CD4-positive, alpha-beta T cell treated with Interleukin-4 for 1 hour (primary cell): ENCODE measurements at regions not wholly inside any gene's neighbourhood (a gene's known extent, or its start where the extent isn't known, plus 50 kb on each side); places are given as distances from the start of the nearest gene placed in this dataset.
"Not testable (repeated sequence)": the region's sequence is repeated elsewhere in the genome, so short reads cannot be mapped to it uniquely, and the experiment has no call there.

Experiments used
- DNase-seq, 2 donors: peaks; one replicate each; pipeline ENCODE4 v3.0.0-alpha.2; 2020 to 2022

DNA sequence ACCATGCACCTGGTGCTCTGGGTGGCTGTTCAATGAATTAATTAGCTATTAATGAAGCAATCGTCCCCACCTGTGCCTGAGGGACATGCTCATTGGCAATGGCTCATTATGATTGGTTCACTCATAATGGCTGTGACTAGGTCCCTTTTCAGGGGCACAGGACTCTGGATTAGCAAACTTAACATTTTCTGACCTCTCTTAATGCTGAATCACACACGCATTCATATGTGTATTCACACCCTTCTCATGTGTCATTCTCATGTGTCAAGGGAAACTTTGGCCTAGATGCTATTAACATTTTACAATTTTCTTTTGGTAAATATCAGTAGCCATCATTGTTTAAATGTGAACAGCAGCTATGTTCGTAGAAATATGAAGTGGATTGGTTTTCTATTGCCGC lies 98.9 kb upstream of the PMAIP1 start:
- DNase-seq, result no peak

DNA sequence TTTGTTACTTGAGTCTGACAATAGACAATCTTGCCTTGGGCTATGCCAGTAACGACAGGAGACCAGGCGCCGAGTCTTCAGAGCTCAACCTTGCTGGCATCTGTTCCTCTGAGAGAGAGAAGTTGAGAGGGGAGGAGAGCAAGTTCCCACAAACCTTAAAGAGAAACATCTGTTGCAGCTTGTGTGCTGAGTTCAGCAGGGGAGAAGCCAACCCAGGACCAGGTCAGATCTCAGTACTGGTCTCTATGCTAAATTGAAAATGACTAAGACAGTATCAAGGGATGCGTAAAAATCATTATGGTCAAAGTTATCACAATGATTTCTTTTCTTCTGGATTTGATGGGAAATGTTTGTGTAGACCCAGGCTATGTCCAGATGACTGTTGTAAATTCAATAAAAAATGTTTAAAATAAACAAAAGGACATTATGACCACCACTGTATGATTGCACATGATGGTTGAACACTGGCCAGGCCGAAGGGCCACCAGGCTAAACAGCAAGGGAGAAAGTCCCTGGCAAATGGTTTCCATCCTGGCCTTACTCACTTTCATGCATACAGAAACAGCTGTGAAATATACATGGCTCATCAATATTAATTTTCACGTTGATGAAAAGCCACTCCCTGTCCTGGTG lies 100.3 kb upstream of the PMAIP1 start:
- no peak for DNase-seq

DNA sequence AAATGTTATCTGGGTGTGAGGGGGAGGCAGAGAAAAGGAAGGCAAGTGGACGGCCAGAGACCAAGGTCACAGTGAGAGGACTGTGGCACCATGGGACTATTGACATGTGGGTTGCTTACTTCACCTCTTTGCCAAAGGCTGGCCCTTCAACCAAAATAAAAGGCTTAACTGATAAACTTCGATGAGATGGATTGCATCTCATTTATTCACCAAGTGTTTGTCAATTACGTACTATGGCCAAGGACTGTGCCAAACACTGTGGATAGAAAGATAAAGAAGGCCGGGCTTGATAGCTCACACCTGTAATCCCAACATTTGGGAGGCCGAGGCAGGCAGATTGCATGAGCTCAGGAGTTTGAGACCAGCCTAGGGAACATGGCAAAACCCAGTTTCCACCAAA lies 98.7 kb upstream of the CCBE1 start:
- DNase-seq, result no peak

DNA sequence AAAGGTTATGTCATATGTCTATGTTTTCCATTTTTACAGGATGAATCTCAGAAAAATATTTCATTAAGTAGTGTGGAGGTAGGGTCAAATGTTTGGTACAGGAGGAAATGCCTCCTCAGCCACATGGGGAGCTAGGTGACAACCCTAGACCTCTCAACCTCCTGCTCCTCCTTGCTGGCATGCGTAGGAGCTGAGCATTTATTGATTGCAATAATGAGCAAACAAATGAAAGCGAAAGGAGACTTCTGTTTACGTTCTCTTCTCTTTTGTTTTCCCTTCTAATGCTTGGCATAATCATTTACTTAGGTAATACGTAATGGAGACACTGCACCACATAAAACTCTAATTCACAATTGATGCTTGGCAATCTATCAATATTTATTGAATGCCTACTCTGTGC lies 95.1 kb upstream of the CCBE1 start:
- no peak for DNase-seq

DNA sequence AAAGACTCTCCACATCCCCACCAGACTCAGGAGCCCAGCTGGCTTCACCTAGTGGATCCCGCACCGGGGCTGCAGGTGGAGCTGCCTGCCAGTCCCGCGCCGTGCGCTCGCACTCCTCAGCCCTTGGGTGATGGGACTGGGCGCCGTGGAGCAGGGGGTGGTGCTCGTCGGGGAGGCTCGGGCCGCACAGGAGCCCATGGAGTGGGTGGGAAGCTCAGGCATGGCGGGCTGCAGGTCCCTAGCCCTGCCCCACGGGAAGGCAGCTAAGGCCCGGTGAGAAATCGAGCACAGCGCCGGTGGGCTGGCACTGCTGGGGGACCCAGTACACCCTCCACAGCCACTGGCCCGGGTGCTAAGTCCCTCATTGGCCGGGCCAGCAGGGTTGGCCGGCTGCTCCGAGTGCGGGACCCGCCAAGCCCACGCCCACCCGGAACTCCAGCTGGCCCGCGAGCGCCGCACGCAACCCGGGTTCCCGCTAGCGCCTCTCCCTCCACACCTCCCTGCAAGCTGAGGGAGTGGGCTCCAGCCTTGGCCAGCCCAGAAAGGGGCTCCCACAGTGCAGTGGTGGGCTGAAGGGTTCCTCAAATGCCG lies 93.2 kb upstream of the CCBE1 start:
- not testable (repeated sequence) for DNase-seq

DNA sequence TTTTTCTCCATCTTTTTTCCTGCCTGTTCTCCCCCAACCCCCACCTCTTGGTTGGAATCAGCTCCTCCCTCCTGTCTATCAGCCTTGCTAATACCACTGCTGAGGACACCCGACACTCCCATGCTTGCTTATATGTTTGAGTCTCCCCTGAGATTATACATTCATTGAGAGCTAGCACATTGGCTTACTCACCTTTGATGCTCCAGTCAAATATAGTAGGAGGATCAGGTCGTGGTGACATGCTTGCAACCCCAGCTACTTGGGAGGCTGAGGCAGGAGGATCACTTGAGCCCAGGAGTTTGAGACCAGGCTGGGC lies 91.5 kb upstream of the CCBE1 start:
- DNase-seq, result no peak

DNA sequence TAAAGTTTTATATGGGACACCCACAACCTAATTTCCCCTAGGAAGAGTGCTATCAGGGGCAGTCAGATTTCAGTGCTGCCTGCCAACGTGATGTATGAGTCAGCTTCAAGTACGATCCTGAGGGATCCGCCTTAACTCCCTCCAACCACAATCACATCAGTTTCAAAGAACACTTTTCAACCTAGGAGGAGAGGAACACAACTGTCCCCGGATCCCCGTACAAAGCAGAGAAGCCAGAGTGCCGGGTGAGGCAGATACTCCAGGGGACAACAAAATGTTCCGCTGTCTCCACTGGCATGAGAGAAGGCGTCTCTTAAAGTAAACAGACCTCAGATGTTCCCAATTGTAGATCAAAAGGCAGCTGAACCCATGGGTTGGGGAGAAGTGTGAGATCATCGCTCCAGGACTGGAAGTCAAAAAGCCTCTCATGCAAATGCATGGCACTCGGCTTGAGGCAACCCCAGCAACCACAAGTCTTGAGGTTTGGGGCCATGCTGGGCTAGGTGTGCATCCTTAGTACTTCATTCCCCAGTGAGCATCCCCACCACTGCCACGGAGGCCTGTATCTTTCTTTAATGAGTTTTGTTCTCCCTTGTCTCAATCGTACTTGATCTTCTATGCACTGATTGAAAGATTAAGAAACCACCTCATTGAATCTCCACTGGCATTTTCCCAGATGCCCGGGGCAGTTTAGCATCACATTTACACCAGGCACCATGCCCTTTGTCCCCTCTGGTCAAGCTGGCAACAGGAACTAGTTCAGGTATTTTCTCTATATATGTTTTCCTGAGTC lies 91.0 kb upstream of the CCBE1 start:
- no peak for DNase-seq

DNA sequence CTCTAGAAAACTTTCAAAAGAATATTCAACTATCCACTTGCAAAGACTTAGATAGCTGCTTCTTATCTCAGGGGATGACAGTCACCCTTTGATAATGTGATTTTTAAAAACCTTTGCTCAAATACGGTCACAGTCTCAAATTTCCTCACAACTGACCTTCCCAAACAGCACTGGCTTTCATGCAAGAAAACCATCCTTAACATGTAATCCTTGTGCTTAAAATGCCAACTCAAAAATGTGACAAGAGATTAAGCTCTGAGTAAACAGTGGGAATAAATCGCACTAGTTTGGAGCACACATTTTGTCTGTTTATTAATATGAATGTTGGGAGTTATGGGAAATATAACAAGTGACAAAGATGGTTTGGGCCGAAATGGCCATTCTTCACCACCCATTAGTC lies 87.5 kb upstream of the CCBE1 start:
- DNase-seq, result no peak

DNA sequence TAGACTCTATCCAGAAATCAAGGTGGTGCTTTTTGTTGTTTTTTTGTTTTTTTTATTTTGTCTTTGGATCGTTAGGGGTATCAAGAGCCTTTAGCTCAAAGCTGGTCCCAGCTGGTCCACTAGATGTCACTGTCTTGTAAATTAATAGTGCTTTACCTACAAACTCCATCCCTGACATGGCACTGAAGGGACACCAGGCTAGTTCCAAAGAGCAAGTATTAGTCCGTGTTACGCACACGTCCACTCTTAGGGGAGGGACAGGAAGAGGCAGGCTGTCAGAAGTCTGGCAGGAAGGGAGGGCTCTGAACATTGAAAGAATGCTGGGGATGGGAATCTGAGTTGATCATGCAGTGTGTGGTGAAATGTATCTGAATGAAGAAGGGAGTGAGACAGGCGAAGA lies 85.9 kb upstream of the CCBE1 start:
- DNase-seq, result no peak

DNA sequence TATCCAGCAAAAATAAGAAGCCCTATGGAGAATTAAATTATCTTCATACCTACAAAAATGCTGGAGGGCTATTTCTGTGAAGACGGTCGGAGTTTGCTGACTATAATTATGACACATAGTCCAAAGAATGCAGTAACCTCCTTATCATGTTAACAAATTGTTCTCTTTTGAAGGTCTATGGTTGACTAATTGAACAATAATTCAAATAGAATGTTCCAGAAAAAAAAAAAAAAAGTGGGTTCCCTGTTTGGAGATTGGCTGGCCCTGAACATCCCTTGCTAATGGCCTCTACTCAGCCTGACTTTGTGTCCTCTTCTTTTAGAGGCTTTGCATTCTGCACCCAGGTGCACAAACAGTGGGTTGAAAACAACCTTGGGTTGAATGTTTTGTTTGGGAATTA lies 82.8 kb upstream of the CCBE1 start:
- DNase-seq, result no peak

DNA sequence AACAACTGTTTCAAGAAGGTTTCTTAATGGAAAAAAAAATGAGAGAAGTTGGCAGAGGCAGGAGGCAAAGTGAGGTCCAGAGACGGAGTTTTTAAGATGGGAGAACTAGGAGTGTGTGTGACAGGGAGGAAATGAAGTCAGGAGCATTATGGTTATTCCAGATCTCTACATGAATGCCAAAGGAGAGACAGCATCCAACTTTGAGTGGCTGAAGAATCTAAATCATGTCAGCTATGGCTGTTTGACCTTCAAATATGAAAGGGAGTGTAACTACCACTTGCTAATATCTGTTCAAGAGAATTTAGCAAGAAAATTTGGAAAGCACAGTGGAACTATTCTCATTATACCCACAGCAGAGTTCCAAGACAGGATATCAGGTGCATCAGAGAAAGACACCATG lies 81.2 kb upstream of the CCBE1 start:
- DNase-seq, result no peak

DNA sequence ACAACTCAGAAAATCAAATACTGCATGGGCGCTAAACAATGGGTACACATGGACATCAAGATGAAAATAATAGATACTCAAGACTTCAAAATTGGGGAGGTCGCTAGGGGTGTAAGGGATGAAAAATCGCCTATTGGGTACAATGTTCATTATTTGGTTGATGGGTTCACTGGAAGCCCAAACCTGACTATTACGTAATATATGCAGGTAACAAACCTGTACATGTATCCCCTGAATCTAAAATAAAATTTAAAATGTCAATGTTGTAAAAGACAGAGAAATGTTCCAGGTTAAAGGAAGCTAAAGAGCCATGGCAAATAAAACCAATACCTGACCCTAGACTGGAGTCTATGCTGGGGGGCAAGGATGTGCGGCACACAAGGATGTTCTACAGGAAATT lies 80.4 kb upstream of the CCBE1 start:
- no peak for DNase-seq

DNA sequence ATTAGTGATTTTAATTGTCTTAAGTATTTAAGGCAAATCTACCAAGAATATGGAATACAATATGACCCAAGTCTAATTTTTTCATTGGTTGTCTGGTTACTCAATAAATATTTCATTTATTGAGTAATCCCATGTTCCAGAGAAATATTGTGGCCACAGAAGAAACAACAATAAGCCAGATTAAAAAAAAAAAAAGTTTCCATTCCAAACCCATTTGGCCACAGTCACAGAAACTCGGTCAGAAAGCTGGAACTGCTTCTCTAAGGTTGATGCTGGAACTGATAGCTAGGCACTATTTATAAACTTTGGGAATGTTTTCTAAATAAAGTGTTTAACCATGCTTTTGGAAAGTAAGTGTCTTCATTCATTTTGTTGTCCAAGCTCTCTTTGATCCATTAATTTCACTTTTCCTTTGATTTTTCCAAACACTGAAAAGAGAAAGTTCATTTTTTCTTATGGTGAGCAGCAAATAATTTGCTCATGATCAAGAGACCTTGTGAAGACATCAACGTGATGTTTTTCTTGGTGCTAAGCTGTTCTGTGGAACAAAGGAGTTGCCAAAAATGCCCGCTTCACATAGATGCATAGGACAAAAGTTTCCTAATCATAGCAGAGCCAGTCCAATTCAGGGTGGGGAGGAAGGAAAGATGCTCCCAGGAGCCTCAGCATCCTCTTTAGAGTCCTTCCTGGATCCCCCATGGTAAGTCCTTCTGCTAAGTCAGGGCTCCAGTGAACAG lies 72.1 kb upstream of the CCBE1 start:
- DNase-seq, result no peak

DNA sequence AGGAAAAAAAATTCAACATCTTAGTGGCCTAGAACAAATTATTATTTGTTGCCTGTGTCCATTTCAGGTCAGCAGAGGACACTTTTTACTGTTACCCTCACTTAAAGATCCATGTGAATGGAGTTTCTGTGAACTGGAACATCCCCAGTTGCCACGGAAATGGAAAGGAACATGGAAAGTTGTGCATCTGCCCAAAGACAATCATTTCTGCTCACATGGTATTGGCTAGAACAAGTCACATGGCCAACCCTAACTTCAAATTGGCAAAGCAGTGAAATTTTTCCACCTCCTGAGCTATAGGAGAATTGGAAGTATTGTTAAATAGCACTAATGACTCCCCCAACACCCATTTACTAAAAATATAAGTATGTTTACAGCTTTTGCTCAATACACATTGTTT lies 71.2 kb upstream of the CCBE1 start:
- no peak for DNase-seq

DNA sequence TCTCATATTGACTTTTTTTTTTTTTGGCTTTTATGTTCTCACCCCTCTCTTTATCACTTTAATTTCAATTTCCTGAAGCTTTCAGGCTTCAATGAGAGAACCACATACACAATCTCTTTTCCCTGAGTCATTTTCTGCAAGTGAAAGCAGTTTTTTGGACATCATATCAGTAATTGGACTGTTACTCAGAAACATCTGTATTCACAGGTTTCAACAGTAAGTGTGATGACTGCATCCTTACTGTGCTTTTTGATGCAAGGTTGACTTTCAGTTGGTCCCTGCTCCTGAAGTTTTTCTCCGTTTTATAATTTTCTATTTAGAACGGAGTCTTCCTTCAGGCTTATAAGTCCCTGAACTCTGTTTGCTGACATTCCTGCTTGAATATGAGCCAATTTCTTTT lies 70.5 kb upstream of the CCBE1 start:
- no peak for DNase-seq

DNA sequence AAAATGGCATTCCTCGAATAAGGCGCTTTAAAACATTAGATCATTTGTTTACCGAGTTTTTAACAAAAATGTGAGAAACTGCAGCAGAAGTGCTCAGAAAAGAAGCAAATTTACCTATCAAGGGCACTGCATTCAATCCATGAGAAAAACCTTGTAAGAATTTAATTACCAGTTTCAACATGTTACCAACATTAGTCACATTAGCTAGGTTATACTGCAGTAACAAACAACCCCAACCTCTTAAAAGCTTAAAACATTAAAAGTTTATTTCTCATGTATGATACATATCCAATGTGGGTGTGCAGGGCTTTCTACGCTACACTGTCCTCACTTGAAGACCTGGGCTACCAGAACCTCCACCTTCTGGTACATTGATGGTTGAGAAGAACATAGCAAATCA lies 68.1 kb upstream of the CCBE1 start:
- no peak for DNase-seq

DNA sequence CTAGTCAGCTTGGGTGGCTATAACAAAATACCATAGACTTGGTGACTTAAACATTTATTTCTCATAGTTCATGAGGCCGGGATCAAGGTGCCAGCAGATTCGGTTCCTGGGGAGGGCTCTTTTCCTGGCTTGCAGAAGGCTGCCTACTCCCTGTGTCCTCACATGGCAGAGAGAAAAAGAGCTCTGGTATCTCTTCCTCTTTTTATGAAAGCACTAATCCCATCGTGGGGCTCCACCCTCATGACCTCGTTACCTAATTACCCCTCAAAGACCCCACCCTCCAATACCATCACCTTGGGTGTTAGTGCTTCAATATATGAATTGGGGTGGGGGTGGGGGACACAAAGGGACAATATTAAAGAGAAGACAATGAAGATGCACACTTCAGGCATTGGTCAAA lies 67.1 kb upstream of the CCBE1 start:
- no peak for DNase-seq

DNA sequence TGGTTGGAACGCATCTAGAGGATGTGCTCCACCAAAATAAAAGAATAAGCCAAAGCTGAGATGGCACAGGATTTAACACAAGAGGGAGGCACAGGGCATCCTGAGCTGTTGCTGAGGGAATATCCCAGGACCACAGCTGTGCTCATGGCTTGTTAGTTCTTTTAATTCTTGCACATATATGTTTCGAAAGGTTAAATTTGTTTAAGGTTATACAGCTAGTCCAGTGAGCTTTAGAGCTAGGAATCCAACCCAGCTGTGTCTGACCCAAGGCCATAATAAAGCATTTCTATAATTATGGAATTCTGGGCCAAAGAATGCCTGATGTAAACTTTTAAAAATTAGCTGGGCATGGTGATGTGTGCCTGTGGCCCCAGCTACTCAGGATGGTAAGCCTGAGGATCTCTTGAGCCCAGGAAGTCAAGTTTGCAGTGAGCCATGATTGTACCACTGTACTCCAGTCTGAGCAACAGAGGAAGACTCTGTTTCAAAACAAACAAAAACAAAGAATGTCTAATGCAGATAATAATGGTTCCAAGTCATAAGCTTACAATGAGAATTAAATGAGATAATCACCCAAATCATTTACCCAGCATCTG lies 66.4 kb upstream of the CCBE1 start:
- DNase-seq, result no peak

DNA sequence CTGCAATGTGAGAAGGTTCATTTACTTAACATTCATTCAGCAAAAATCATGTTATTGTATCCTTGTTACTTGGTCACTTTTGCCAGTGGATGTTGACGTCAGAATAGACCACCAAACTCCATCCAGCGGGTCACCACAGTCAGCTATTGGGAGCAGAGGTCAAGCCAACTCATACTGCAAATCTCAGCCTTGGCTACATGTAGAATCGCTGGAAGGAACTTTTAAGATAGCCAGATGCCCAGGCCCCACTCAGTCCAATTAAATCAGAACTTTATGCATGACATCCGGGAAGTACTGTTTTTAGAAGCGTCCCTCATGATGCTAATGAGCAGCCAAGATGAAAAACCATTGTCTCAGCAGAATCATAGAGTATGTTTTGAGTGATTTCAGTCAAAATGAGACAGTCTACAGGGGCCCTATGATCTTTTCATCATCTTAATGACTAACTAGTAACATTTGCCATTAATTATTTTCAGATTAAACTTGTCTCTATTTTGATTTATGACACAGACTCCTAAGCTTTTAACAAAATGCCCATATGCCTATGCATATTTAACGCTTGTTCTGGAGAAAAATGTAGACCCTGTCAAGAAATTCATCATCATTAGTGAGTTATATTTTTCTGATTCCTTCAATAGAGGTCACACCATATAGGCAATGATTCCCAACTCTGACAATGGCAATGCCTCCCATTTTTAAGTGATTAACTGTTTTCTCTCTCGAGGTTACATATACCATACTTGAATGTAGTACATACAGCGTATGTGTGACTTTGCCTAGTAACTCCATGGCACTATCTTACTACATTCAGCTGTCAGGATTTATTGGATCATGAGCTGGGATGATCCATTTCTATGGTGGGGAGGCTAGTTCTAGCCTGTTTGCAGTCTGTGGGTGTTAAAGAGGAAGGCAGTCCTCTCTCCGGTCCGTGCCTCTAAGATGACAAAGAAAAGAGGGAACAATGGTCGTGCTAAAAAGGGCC lies 63.7 kb upstream of the CCBE1 start:
- no peak for DNase-seq

DNA sequence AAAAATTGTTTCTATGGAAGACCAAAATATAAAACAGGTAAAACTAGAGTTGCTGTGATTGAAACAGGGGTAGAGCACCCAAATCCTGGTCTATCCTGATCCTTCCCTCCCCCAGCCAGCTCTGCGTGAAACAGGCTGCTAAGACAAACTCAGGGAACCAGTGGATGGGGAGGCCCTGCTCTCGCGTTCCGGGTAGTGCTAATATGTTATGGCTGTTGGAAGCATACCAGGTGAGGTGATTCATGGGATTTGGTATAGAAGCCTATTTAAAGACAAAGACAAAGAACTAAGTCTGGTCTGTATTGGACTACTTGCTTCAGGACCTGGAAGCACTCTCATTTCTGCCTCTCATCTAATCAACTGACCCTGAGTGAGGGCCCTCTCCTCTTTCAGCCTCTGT lies 63.0 kb upstream of the CCBE1 start:
- no peak for DNase-seq

DNA sequence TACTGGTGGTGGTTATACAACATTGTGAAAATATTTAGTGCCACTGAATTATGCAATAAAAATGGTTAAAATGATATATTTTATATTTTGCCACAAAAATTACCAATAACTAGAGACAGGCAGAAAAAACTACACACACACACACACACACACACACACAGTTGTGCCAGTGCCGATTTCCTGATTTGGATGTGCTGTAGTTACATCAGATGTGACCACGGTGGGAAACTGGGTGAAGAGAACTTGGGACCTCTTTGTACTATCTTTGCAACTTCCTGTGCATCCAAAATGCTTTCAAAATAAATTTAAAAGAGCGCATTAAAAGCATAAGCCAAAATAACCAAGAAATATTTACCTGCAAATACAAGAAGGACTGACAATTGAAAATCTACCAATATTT lies 61.6 kb upstream of the CCBE1 start:
- no peak for DNase-seq

DNA sequence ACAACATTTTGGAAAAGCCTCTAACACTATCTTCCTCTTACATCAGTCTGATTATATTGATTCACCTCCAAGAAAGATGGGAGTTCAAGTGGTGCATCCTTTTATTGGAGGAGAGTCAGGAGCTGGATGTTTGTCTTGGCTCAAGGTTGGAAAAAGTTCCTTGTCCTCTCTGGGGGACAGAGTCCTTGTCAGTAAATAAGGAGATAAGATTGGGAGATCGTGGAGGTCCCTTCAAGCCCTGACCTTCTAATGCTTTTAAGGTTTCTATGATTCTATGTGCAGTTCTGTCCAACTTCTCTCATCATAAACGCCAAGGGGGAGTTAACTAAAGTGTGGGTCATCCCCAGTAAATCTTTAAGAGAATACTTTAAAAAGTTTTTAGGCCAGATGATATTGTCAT lies 60.9 kb upstream of the CCBE1 start:
- DNase-seq, result no peak
